ENCODE measurements at regions not wholly inside any gene's neighbourhood (a gene's known extent, or its start where the extent isn't known, plus 50 kb on each side); places are given as distances from the start of the nearest gene placed in this dataset.

DNA sequence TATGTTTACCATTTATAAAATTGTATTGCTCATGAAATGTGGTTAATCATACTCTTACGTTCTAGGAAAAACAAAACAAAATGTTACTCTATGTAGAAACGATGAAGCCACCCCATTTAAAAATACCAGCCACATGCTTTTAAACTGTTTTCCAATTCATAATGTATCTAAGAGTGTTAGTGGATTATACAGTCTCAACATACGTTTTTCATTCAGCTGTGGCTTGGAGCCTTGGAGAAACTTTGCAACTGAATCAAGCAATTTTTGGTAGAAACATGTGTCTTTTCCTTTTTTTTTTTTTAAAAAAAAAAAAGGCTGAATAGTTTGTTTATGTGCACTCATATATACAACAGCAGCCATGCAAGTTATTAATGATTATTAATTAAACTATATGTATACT, 378.0 kb upstream of the SEMA3D start:
- Histone ChIP-seq H3K27ac (no peak overlapping the region), H3K9me3 (no peaks in the 10 kb centered on the region), H3K4me3 (no peak overlapping the region), H3K27me3 (replicated peaks in 1 of 7) (no peaks in the 10 kb centered on the region), H3K4me1 (no peaks in the 10 kb centered on the region), H3K36me3 (no peaks in the 10 kb centered on the region)
- WGBS, 5 donors: 68 to 85% (median 74%) methylated on average over 3 of the region's 3 CpGs
- no peak for TF ChIP-seq POLR2A (IDR thresholded peaks at IDR 0.05)
- TF ChIP-seq, protein P1, sequence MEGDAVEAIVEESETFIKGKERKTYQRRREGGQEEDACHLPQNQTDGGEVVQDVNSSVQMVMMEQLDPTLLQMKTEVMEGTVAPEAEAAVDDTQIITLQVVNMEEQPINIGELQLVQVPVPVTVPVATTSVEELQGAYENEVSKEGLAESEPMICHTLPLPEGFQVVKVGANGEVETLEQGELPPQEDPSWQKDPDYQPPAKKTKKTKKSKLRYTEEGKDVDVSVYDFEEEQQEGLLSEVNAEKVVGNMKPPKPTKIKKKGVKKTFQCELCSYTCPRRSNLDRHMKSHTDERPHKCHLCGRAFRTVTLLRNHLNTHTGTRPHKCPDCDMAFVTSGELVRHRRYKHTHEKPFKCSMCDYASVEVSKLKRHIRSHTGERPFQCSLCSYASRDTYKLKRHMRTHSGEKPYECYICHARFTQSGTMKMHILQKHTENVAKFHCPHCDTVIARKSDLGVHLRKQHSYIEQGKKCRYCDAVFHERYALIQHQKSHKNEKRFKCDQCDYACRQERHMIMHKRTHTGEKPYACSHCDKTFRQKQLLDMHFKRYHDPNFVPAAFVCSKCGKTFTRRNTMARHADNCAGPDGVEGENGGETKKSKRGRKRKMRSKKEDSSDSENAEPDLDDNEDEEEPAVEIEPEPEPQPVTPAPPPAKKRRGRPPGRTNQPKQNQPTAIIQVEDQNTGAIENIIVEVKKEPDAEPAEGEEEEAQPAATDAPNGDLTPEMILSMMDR (IDR thresholded peaks at IDR 0.05 in 8 of 11, conservative IDR thresholded peaks at IDR 0.05 in 3 of 11): no peak
- no peak for TF ChIP-seq POLR2AphosphoS5 (IDR thresholded peaks at IDR 0.05)
- no peak for DNase-seq
- intact Hi-C loops (cut with DNase I; ENCODE audit: low total_unique reads): no loop called here

DNA sequence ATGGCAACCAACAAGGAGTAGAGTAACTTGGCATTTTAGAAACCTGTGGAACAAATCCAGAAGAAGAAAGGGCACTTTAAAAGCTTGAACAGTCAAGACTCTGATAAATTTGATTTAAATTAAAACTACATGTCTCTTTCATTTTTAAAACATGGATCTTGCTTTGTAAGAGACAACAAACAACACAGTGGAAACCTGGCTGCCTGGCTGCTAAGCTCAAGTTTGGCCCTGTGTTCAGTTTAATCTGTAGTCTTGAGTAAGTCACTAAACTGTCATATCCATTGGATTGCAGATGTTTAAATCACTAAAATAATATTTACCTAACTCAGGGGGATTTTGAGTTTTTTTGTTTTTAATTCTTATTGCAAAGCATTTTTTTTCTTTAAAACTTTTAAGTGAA, 374.9 kb upstream of the SEMA3D start:
- peak; percentile 15 for DNase-seq
- Histone ChIP-seq H3K27ac (no peak overlapping the region), H3K4me1 (no peaks in the 10 kb centered on the region), H3K36me3 (no peaks in the 10 kb centered on the region), H3K27me3 (replicated peaks in 1 of 7) (no peaks in the 10 kb centered on the region), H3K9me3 (no peaks in the 10 kb centered on the region), H3K4me3 (no peak overlapping the region)
- TF ChIP-seq POLR2AphosphoS5 (IDR thresholded peaks at IDR 0.05) (no peak), POLR2A (IDR thresholded peaks at IDR 0.05) (no peak)
- TF ChIP-seq, protein P1 (IDR thresholded peaks at IDR 0.05 in 8 of 11, conservative IDR thresholded peaks at IDR 0.05 in 3 of 11): no peak
- intact Hi-C loops (cut with DNase I; ENCODE audit: low total_unique reads): no loop called here

DNA sequence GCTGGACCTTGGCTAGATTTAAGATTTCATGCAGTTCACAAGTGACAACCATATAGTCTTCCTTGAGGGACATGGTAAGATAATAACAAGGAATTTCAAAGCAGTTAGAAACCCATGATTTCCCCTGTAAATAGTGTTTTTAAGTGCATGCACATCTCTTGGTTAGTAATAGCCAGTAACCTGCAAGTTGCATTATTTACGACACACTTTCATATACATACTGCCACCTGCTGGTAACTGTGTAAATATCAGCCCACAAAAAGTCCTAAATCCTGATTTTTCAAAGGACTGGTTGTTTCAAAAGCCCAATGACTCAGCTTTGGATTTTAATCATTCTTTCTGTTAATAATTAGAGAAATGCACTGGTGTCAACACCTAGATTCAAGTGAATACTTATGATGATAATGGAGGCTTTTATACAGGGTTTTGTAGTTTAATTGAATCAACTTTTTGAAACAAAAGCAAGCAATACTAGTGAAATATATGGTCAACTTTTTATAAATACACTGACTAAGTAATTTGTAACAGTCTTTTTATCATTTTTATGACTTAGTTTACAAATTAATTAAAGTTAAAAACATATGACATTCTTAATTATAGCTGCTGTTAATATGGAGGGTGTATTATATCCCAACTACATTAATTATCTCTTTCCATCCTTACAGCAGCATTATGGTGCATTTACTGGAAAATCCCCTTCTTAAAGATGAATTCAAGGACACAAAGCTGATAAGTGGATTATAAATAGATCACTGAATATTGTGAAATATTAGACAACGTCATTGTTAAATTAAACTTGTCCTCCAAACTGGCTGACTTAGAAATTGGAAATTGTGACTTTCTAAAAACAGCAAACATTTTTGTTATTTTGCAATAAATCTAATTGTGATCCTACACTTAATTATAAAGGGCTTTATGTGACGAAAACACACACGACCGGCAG, 367.7 kb upstream of the SEMA3D start:
- Histone ChIP-seq H3K9me3 (no peaks in the 10 kb centered on the region), H3K27ac (no peak overlapping the region), H3K36me3 (no peaks in the 10 kb centered on the region), H3K4me3 (no peak overlapping the region), H3K27me3 (replicated peaks in 1 of 7) (no peaks in the 10 kb centered on the region), H3K4me1 (peaks cover 0 to 3% (median 0%) of the 10 kb centered on the region in 6 donors)
- 70 to 75% (median 72%) methylated on average over 5 of the region's 5 CpGs for WGBS, 5 donors
- no peak for TF ChIP-seq POLR2AphosphoS5 (IDR thresholded peaks at IDR 0.05)
- TF ChIP-seq, protein P1 (IDR thresholded peaks at IDR 0.05 in 8 of 11, conservative IDR thresholded peaks at IDR 0.05 in 3 of 11): peak; percentile 16 to 77 (median 66)
- TF ChIP-seq POLR2A (IDR thresholded peaks at IDR 0.05): no peak
- intact Hi-C loops (cut with DNase I; ENCODE audit: low total_unique reads): loop anchor here (10.0 kb wide), 2 partner anchors 510 to 1620 kb away; no protein-coding TSS in a partner anchor
- no peak for DNase-seq

DNA sequence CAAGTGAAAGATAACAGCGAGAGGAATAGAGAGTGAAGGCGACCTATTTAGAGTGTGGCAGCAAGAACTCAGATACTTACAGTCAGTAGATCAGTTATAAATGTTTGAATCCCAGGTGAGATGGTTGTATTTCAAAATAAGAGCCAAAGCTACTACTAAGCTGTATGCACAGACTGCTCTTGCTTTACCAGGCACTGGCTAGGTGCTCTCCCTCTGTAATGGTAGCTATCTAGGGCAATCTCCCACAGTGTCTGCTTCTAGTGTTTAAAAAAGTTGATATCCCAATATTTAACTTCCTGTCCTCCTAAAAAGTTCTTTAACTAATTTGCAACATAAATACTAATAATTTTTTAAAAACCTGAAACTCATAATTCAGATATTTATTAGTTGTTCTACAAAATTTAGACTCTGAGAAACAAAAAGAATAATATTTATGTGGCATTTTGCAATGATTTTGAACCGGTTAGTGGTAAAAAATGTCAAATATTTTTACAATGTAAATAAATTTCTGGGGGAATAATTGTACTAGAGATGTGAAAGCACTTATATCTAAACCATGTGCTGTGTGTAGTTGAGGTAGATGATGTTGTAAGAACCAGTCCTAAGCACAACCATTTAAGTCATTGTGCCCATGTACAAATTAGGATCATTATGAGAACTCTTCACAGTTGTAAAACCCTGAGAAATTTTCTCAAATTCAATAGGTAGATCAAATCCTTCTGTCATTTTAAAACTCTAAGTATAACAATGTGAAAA, 349.3 kb upstream of the SEMA3D start:
- intact Hi-C loops (cut with DNase I; ENCODE audit: low total_unique reads): no loop called here
- TF ChIP-seq, protein P1 (IDR thresholded peaks at IDR 0.05 in 8 of 11, conservative IDR thresholded peaks at IDR 0.05 in 3 of 11): no peak
- TF ChIP-seq POLR2AphosphoS5 (IDR thresholded peaks at IDR 0.05): no peak
- no peak for TF ChIP-seq POLR2A (IDR thresholded peaks at IDR 0.05)

More for the DNA sequence above, 349.3 kb upstream of the SEMA3D start:
- H3K4me3 ChIP-seq: no peak overlapping the region
- H3K9me3 ChIP-seq: no peaks in the 10 kb centered on the region
- no peak overlapping the region for H3K27ac ChIP-seq
- DNase-seq: no peak
- no peaks in the 10 kb centered on the region for H3K36me3 ChIP-seq
- H3K27me3 ChIP-seq (replicated peaks in 1 of 7): no peaks in the 10 kb centered on the region
- 85 to 93% (median 89%) methylated on average over 3 of the region's 3 CpGs for WGBS, 5 donors
- no peaks in the 10 kb centered on the region for H3K4me1 ChIP-seq

All from spleen (tissue), 11 donors.